SK-N-SH (cell line): ENCODE measurements at regions not wholly inside any gene's neighbourhood (a gene's known extent, or its start where the extent isn't known, plus 50 kb on each side); places are given as distances from the start of the nearest gene placed in this dataset.

Experiments used
- CTCF ChIA-PET: fragments of 300-600, 350-600 bp; formaldehyde crosslinking; extraction: SDS; loops from one replicate; lab custom pipeline; 2021; lab: Yijun Ruan, JAX
- POLR2A ChIA-PET: fragments of 350-600 bp; sonication (Branson Sonifier 250); formaldehyde crosslinking; extraction: SDS; loops from one replicate; lab custom pipeline; 2020; ENCODE audit warnings: antibody characterized with exemption, inconsistent platforms; lab: Yijun Ruan, JAX
- DNase-seq: peaks from one replicate; pipeline ENCODE4 v3.0.0; 2012
- H2AFZ ChIP-seq: fragments of 200-600 bp; sonication (generic); 2 replicates; pipeline ENCODE4 v1.8.1; 2016; ENCODE audit warnings: antibody characterized with exemption, mild to moderate bottlenecking, low read depth
- H3F3A ChIP-seq: fragments of 200-600 bp; sonication (generic); replicated peaks from 2 replicates; pipeline ENCODE3; 2016; ENCODE audit warnings: antibody characterized with exemption, mild to moderate bottlenecking; ENCODE audit not compliant: insufficient read depth
- H3K27ac ChIP-seq, 2 experiments: fragments of 200-500 bp in 1 of 2; fragments of 200-600 bp in 1 of 2; sonication (Bioruptor generic) in 1 of 2; sonication (generic), shearing (Covaris generic) in 1 of 2; 2 replicates each; pipeline versions ENCODE4 v1.5.1 to v1.6.1; 2014 to 2016; ENCODE audit warnings: low read depth in 2 of 2, inconsistent platforms in 1 of 2, low read length in 1 of 2, mild to moderate bottlenecking in 1 of 2, mixed read lengths in 1 of 2
- H3K27me3 ChIP-seq: fragments of 200-600 bp; sonication (generic), shearing (Covaris generic); 2 replicates; pipeline ENCODE4 v1.6.1; 2016; ENCODE audit warnings: mixed run types; ENCODE audit not compliant: insufficient read depth
- H3K36me3 ChIP-seq, 2 experiments: fragments of 200-500 bp in 1 of 2; fragments of 200-600 bp in 1 of 2; sonication (Bioruptor generic) in 1 of 2; sonication (generic) in 1 of 2; replicated peaks in 1 of 2; 2 replicates each; pipeline versions ENCODE3 to v1.5.1; 2014 to 2016; ENCODE audit warnings: low read length in 1 of 2, mild to moderate bottlenecking in 1 of 2; ENCODE audit not compliant: insufficient read depth in 2 of 2, control insufficient read depth in 1 of 2
- H3K4me1 ChIP-seq, 2 experiments: fragments of 200-500 bp in 1 of 2; fragments of 200-600 bp in 1 of 2; sonication (Bioruptor generic) in 1 of 2; sonication (generic), shearing (Covaris generic) in 1 of 2; 2 replicates each; pipeline versions ENCODE4 v1.5.1 to v1.6.1; 2014 to 2016; ENCODE audit warnings: low read depth in 1 of 2, low read length in 1 of 2, mixed run types in 1 of 2; ENCODE audit not compliant: insufficient read depth in 2 of 2, control insufficient read depth in 1 of 2
- H3K4me2 ChIP-seq: fragments of 200-600 bp; sonication (generic), shearing (Covaris generic); 2 replicates; pipeline ENCODE4 v1.6.1; 2017; ENCODE audit warnings: mixed run types
- H3K4me3 ChIP-seq, 2 experiments: fragments of 200-500 bp in 1 of 2; fragments of 200-600 bp in 1 of 2; sonication (Bioruptor generic) in 1 of 2; sonication (generic), shearing (Covaris generic) in 1 of 2; 2 replicates each; pipeline versions ENCODE4 v1.5.1 to v1.8.1; 2014 to 2016; ENCODE audit warnings: low read depth in 2 of 2, inconsistent platforms in 1 of 2, low read length in 1 of 2, mild to moderate bottlenecking in 1 of 2, mixed read lengths in 1 of 2, moderate library complexity in 1 of 2
- H3K79me2 ChIP-seq: fragments of 200-600 bp; sonication (generic); 2 replicates; pipeline ENCODE4 v1.8.1; 2017; ENCODE audit warnings: mild to moderate bottlenecking; ENCODE audit not compliant: insufficient read depth
- H3K9ac ChIP-seq: fragments of 200-600 bp; sonication (generic); 2 replicates; pipeline ENCODE4 v1.6.1; 2017; ENCODE audit warnings: mixed run types
- H3K9me2 ChIP-seq: fragments of 200-600 bp; sonication (generic); 2 replicates; pipeline ENCODE4 v1.6.1; 2017; ENCODE audit warnings: mixed run types
- H3K9me3 ChIP-seq: fragments of 200-600 bp; sonication (generic); 2 replicates; pipeline ENCODE4 v1.6.1; 2017; ENCODE audit warnings: mixed run types, mild to moderate bottlenecking, moderate library complexity
- H4K20me1 ChIP-seq: fragments of 200-600 bp; sonication (generic); 2 replicates; pipeline ENCODE4 v1.6.1; 2017; ENCODE audit warnings: mild to moderate bottlenecking, mixed run types; ENCODE audit not compliant: insufficient read depth
- CTCF ChIP-seq: fragments of 200-600 bp; sonication (generic); IDR thresholded peaks from 2 replicates; pipeline ENCODE4 v1.6.1; 2017; ENCODE audit warnings: antibody characterized with exemption, mild to moderate bottlenecking, moderate library complexity
- ELF1 ChIP-seq: IDR thresholded peaks from 2 replicates; pipeline ENCODE4 v1.4.0; 2012
- EZH2phosphoT487 ChIP-seq: fragments of 200-600 bp; sonication (generic); IDR thresholded peaks from 2 replicates; pipeline ENCODE4 v1.6.1; 2017; ENCODE audit warnings: low read depth, mixed run types, mild to moderate bottlenecking, antibody characterized with exemption, moderate library complexity, borderline replicate concordance
- FOXJ3 ChIP-seq: sonication (generic); formaldehyde crosslinking; IDR thresholded peaks from 2 replicates; pipeline ENCODE4 v1.5.1; 2020; ENCODE audit warnings: mild to moderate bottlenecking, missing genetic modification reagents
- FOXM1 ChIP-seq: IDR thresholded peaks from 2 replicates; pipeline ENCODE4 v1.4.0; 2012; ENCODE audit warnings: low read depth, mild to moderate bottlenecking
- GATA2 ChIP-seq: sonication (generic); formaldehyde crosslinking; IDR thresholded peaks from 2 replicates; pipeline ENCODE4 v1.5.0; 2020; ENCODE audit warnings: mild to moderate bottlenecking, missing genetic modification reagents
- JUND ChIP-seq: IDR thresholded peaks from 2 replicates; pipeline ENCODE4 v1.4.0; 2012
- MEF2A ChIP-seq: IDR thresholded peaks from 2 replicates; pipeline ENCODE4 v1.4.0; 2012; ENCODE audit warnings: low read depth, borderline replicate concordance
- NFIC ChIP-seq: IDR thresholded peaks from 2 replicates; pipeline ENCODE4 v1.4.0; 2012; ENCODE audit warnings: borderline replicate concordance
- PBX3 ChIP-seq: IDR thresholded peaks from 2 replicates; pipeline ENCODE4; 2012
- RAD21 ChIP-seq: IDR thresholded peaks from 2 replicates; pipeline ENCODE4 v1.6.1; 2012; ENCODE audit warnings: mild to moderate bottlenecking, low read length
- RFX5 ChIP-seq: IDR thresholded peaks from 2 replicates; pipeline ENCODE4 v1.6.1; 2012; ENCODE audit warnings: mild to moderate bottlenecking, improper control_type of control experiment, low read length
- RXRA ChIP-seq: IDR thresholded peaks from 2 replicates; pipeline ENCODE4 v1.4.0; 2012; ENCODE audit warnings: low read depth, mild to moderate bottlenecking, borderline replicate concordance
- SIN3A ChIP-seq: IDR thresholded peaks from 2 replicates; pipeline ENCODE4 v1.6.1; 2012; ENCODE audit warnings: low read depth, mild to moderate bottlenecking, low read length, moderate library complexity, borderline replicate concordance
- SMC3 ChIP-seq: IDR thresholded peaks from 2 replicates; pipeline ENCODE4 v1.6.1; 2012; ENCODE audit warnings: low read depth, low read length, improper control_type of control experiment
- TEAD4 ChIP-seq: IDR thresholded peaks from 2 replicates; pipeline ENCODE4 v1.4.0; 2012; ENCODE audit warnings: mild to moderate bottlenecking, borderline replicate concordance; ENCODE audit not compliant: insufficient read depth
- USF1 ChIP-seq: IDR thresholded peaks from 2 replicates; pipeline ENCODE4 v1.4.0; 2012; ENCODE audit warnings: low read depth, borderline replicate concordance
- YY1 ChIP-seq: IDR thresholded peaks from 2 replicates; pipeline ENCODE4 v1.4.0; 2012; ENCODE audit warnings: low read depth, mild to moderate bottlenecking
- ZBTB33 ChIP-seq: IDR thresholded peaks from 2 replicates; pipeline ENCODE4 v1.4.0; 2012; ENCODE audit warnings: low read depth, borderline replicate concordance
- WGBS: methylation state at CpG from one replicate; pipeline ENCODE4 v1.1.6; 2017; ENCODE audit warnings: low lambda C conversion rate; 5-methylcytosine and 5-hydroxymethylcytosine counted together

- Histone ChIP-seq H3K79me2 (no peaks in the 10 kb centered on the region), H2AFZ (no peak overlapping the region), H3K9me2 (no peaks in the 10 kb centered on the region), H3K4me3 (no peak overlapping the region), H3K9me3 (no peaks in the 10 kb centered on the region), H3F3A (no peaks in the 10 kb centered on the region), H4K20me1 (no peaks in the 10 kb centered on the region), H3K4me2 (no peak overlapping the region), H3K27ac (no peak overlapping the region), H3K27me3 (no peaks in the 10 kb centered on the region), H3K9ac (no peak overlapping the region), H3K36me3 (no peaks in the 10 kb centered on the region), H3K4me1 (no peaks in the 10 kb centered on the region)
- no peak for DNase-seq
- WGBS = 16% methylated on average over 2 of the region's 2 CpGs
- CTCF ChIA-PET = no interaction called here
- POLR2A ChIA-PET = no interaction called here
- TF ChIP-seq NFIC (no peak), SMC3 (no peak), RXRA (no peak), RFX5 (no peak), JUND (no peak), EZH2phosphoT487 (no peak), TEAD4 (no peak), PBX3 (no peak), GATA2 (CRISPR knock-in tag) (no peak), ELF1 (no peak)
These were observed 61.8 kb upstream of the FAR1 start for GRCh38 chr11:13606701-13607100.

GRCh38 chr11:13603661-13604060 is 64.8 kb upstream of the FAR1 start:
- ChIA-PET POLR2A (no interaction called here), CTCF (no interaction called here)
- H4K20me1 ChIP-seq = no peaks in the 10 kb centered on the region
- no peak overlapping the region for H3K4me3 ChIP-seq
- no peak overlapping the region for H3K4me2 ChIP-seq
- H3K9ac ChIP-seq = no peak overlapping the region
- no peaks in the 10 kb centered on the region for H3K36me3 ChIP-seq
- WGBS = 0% methylated on average over 1 of the region's 1 CpG
- H3K27me3 ChIP-seq = no peaks in the 10 kb centered on the region
- H2AFZ ChIP-seq = no peak overlapping the region
- H3K9me3 ChIP-seq = no peaks in the 10 kb centered on the region
- H3K79me2 ChIP-seq = no peaks in the 10 kb centered on the region
- H3F3A ChIP-seq = no peaks in the 10 kb centered on the region
- no peak for TF ChIP-seq YY1
- no peak for TF ChIP-seq SMC3
- TF ChIP-seq SIN3A = no peak
- TF ChIP-seq RAD21 = no peak
- TF ChIP-seq FOXM1 = no peak
- TF ChIP-seq ELF1 = no peak
- no peak for TF ChIP-seq JUND
- no peak for TF ChIP-seq RFX5
- no peak for TF ChIP-seq TEAD4
- TF ChIP-seq FOXJ3 (CRISPR knock-in tag) = no peak
- TF ChIP-seq CTCF = no peak
- no peak for TF ChIP-seq ZBTB33
- TF ChIP-seq USF1 = no peak
- no peak for TF ChIP-seq MEF2A
- no peak overlapping the region for H3K27ac ChIP-seq
- no peaks in the 10 kb centered on the region for H3K9me2 ChIP-seq
- no peaks in the 10 kb centered on the region for H3K4me1 ChIP-seq
- DNase-seq = no peak
